GM20000 (cell line): ENCODE measurements at regions not wholly inside any gene's neighbourhood (a gene's known extent, or its start where the extent isn't known, plus 50 kb on each side); places are given as distances from the start of the nearest gene placed in this dataset.

ENCODE experiments used
- DNase-seq: peaks from one replicate; pipeline ENCODE4 v3.0.0; 2012; ENCODE audit warnings: low spot score
- TF ChIP-seq, protein P1 (sequence below): IDR thresholded peaks from 2 replicates; pipeline ENCODE4 v1.5.1; 2012; ENCODE audit warnings: mild to moderate bottlenecking, control low read depth; ENCODE audit errors: extremely low read depth, missing control alignments

GRCh38 chr1:117798550-117798949 is 130.9 kb downstream of the GDAP2 start:
- TF ChIP-seq, protein P1, sequence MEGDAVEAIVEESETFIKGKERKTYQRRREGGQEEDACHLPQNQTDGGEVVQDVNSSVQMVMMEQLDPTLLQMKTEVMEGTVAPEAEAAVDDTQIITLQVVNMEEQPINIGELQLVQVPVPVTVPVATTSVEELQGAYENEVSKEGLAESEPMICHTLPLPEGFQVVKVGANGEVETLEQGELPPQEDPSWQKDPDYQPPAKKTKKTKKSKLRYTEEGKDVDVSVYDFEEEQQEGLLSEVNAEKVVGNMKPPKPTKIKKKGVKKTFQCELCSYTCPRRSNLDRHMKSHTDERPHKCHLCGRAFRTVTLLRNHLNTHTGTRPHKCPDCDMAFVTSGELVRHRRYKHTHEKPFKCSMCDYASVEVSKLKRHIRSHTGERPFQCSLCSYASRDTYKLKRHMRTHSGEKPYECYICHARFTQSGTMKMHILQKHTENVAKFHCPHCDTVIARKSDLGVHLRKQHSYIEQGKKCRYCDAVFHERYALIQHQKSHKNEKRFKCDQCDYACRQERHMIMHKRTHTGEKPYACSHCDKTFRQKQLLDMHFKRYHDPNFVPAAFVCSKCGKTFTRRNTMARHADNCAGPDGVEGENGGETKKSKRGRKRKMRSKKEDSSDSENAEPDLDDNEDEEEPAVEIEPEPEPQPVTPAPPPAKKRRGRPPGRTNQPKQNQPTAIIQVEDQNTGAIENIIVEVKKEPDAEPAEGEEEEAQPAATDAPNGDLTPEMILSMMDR, result no peak
- DNase-seq, result no peak

DNA sequence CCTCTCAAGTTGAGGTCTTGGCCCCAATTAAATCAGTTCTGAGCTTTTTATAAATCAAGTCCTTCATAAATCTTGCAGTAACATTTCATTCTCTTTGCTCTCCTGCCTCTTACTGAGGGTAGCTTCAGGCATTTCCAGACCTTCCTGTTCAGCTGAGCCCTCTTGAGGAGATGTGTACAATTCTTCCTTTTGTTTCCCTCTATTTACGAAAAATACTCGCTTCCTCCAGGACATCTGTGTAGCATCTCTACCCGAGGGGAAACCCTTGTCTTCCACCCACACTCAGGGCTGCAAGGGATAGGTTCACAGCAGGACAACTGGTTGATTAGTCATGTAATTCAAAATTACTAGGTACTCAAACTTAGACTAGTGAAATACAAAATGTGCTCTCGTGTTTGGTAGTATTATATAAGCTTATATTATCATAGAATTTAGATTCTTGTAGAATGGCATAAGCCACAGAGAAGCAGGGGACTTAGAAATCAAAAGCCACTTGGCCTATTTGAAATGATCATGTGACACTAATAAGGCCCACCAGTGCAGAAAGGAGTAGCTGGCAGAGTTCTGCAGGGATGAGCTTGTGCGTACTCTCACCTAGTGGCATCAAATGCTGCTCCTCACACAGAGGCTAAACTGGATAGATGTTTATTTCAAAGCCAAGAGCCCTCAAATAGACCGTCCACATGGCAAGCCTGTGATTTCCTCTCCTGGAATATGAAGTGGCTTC is 126.7 kb downstream of the GDAP2 start:
- DNase-seq, result no peak
- TF ChIP-seq, protein P1, result no peak

DNA sequence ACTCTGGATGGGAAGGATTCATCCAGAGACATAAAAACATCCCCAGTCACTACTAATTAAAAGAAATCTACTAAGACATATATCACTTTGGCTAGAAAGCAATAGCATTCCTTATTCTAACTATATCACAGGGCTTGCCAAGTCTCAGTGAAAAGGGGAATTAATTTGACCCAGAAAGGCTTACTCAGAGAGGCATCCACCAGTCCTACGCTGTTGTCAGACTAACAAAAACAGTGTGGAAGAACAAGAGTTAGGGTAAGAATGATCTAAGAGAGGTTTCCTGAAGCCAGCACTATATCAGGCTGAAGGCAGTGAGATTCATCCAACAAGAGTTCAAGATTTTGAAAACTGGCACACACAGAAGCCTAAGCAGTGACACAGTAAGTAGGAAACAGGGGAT is 126.1 kb downstream of the GDAP2 start:
- DNase-seq, result no peak
- TF ChIP-seq, protein P1, result no peak

- no peak for DNase-seq
- TF ChIP-seq, protein P1, result no peak
Measured at GRCh38 chr1:117809764-117810163, 119.7 kb downstream of the GDAP2 start.

DNA sequence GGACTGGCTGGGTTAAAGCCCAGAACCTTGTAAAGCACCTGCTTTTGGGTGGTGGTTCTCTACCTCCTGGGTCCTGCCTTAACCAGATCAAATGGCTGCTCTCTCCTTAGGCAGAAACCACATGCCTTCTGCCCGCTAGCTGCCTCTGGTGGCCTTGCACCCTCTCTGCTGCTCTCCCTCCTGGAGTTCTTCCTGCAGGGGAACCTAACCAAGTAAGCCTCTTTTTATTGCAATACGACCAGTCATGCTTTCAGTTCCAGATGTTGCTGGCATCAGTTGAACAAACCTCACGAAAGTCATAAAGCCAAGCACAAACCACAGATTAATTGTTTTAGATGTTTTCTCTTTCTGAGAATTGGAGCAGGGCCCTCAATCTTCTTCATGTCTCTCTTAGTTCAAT is 118.9 kb downstream of the GDAP2 start:
- TF ChIP-seq, protein P1, result no peak
- no peak for DNase-seq

DNA sequence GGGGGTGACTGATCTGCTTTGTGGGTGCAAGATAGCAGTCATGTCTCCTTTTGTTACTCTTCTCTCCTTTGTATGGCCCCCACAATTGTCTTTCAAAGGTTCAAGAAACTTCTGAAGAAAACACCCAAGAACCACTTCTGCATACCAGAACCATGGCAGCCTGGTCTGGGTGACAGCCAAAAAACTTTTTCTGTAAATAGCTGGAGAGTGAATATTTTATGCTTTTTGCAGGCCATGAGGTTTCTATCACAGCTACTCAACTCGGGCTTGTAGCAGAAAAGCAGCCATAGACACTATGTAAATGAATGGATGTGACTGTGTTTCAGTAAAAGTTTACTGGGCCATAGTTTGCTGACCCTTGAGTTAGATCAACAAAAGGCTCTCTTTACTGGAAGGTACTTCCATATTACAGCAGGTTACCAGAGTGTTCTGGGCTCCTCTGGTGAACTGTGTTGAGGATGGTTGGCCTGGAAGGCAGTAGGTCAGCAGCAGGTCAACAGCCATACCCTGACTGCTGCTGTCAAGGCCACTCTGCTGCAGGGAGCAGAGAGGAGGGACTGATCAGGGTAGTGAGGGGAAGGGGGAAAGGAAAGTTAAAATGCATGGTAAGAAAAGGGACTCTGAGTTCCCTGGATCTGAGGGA is 116.4 kb downstream of the GDAP2 start:
- DNase-seq, result no peak
- TF ChIP-seq, protein P1, result no peak
